Neural progenitor cell (in vitro differentiated cells): ENCODE measurements at regions not wholly inside any gene's neighbourhood (a gene's known extent, or its start where the extent isn't known, plus 50 kb on each side); places are given as distances from the start of the nearest gene placed in this dataset.

Experiments
- DNase-seq: peaks from one replicate; pipeline ENCODE4 v3.0.0-alpha.2; 2016; ENCODE audit warnings: low spot score
- H2AFZ ChIP-seq: fragments of 200-600 bp; sonication (generic); replicated peaks from 2 replicates; pipeline ENCODE4 v1.6.1; 2016; ENCODE audit warnings: antibody characterized with exemption
- H3F3A ChIP-seq: fragments of 200-600 bp; sonication (generic); 2 replicates; pipeline ENCODE4 v1.6.1; 2016; ENCODE audit warnings: antibody characterized with exemption, low read depth
- H3K27ac ChIP-seq: fragments of 200-600 bp; sonication (generic); 2 replicates; pipeline ENCODE4 v1.5.1; 2016; ENCODE audit warnings: mild to moderate bottlenecking
- H3K27me3 ChIP-seq: fragments of 200-600 bp; sonication (generic); 2 replicates; pipeline ENCODE4 v1.6.1; 2016; ENCODE audit warnings: mild to moderate bottlenecking, moderate library complexity
- H3K36me3 ChIP-seq: fragments of 200-600 bp; sonication (generic); 2 replicates; pipeline ENCODE4 v1.5.1; 2016
- H3K4me1 ChIP-seq: fragments of 200-600 bp; sonication (generic); 2 replicates; pipeline ENCODE4 v1.6.1; 2016; ENCODE audit warnings: mixed run types
- H3K4me2 ChIP-seq: fragments of 200-600 bp; sonication (generic); 2 replicates; pipeline ENCODE4 v1.6.1; 2016
- H3K4me3 ChIP-seq: fragments of 200-600 bp; sonication (generic); 2 replicates; pipeline ENCODE4 v1.5.1; 2016
- H3K79me2 ChIP-seq: fragments of 200-600 bp; sonication (generic); 2 replicates; pipeline ENCODE4 v1.6.1; 2016; ENCODE audit warnings: low read depth
- H3K9ac ChIP-seq: fragments of 200-600 bp; sonication (generic); 2 replicates; pipeline ENCODE4 v1.6.1; 2016
- H3K9me3 ChIP-seq: fragments of 200-600 bp; sonication (generic); 2 replicates; pipeline ENCODE4 v1.5.1; 2016; ENCODE audit warnings: low read depth
- H4K20me1 ChIP-seq: fragments of 200-600 bp; sonication (generic); 2 replicates; pipeline ENCODE4 v1.6.1; 2016; ENCODE audit warnings: low read depth
- H3K27ac Mint-ChIP-seq: 3 replicates; pipeline ENCODE4 v1.8.0; 2021; ENCODE audit warnings: mixed read lengths
- H3K27me3 Mint-ChIP-seq: 2 replicates; pipeline ENCODE4 v1.8.0; 2022; ENCODE audit warnings: low read depth, mild to moderate bottlenecking, inconsistent platforms, moderate library complexity, mixed read lengths; ENCODE audit not compliant: insufficient read depth
- H3K36me3 Mint-ChIP-seq: 3 replicates; pipeline ENCODE4 v1.8.0; 2021; ENCODE audit warnings: mixed read lengths
- H3K4me1 Mint-ChIP-seq: 3 replicates; pipeline ENCODE4 v1.8.0; 2021; ENCODE audit warnings: mixed read lengths
- H3K4me3 Mint-ChIP-seq: 3 replicates; pipeline ENCODE4 v1.8.0; 2021; ENCODE audit warnings: mild to moderate bottlenecking, moderate library complexity, mixed read lengths
- H3K9me3 Mint-ChIP-seq: 3 replicates; pipeline ENCODE4 v1.8.0; 2020; ENCODE audit warnings: mixed read lengths
- CTCF ChIP-seq: fragments of 200-600 bp; sonication (generic); IDR thresholded peaks from 2 replicates; pipeline ENCODE4 v1.5.1; 2017; ENCODE audit warnings: antibody characterized with exemption, mild to moderate bottlenecking
- EZH2 ChIP-seq: fragments of 200-600 bp; sonication (generic); IDR thresholded peaks from 2 replicates; pipeline ENCODE4 v1.6.1; 2017; ENCODE audit warnings: antibody characterized with exemption, mild to moderate bottlenecking, moderate library complexity
- EZH2phosphoT487 ChIP-seq: fragments of 200-600 bp; sonication (generic); IDR thresholded peaks from 2 replicates; pipeline ENCODE4 v1.6.1; 2017; ENCODE audit warnings: antibody characterized with exemption

GRCh38 chr16:9191274-9191850 lies 99.9 kb downstream of the HAPSTR1 start:
- Histone ChIP-seq H3K4me1 (no peaks in the 10 kb centered on the region), H3K4me2 (no peak overlapping the region), H3K27me3 (no peaks in the 10 kb centered on the region), H3K27ac (no peak overlapping the region), H3K9ac (no peak overlapping the region), H3F3A (no peaks in the 10 kb centered on the region), H2AFZ (no peak overlapping the region), H3K36me3 (no peaks in the 10 kb centered on the region), H3K9me3 (no peaks in the 10 kb centered on the region), H4K20me1 (no peaks in the 10 kb centered on the region), H3K4me3 (no peak overlapping the region), H3K79me2 (no peaks in the 10 kb centered on the region)
- Mint-ChIP-seq H3K4me1 (no peaks in the 10 kb centered on the region), H3K27me3 (no peaks in the 10 kb centered on the region), H3K9me3 (no peaks in the 10 kb centered on the region), H3K4me3 (no peak overlapping the region), H3K27ac (no peak overlapping the region), H3K36me3 (no peaks in the 10 kb centered on the region)
- TF ChIP-seq EZH2phosphoT487 (no peak), CTCF (no peak), EZH2 (no peak)
- no peak for DNase-seq

- no peak overlapping the region for H3K9ac ChIP-seq
- no peak overlapping the region for H3K4me3 Mint-ChIP-seq
- H3K4me2 ChIP-seq = no peak overlapping the region
- H3K27ac Mint-ChIP-seq = no peak overlapping the region
- no peaks in the 10 kb centered on the region for H4K20me1 ChIP-seq
- no peaks in the 10 kb centered on the region for H3K27me3 Mint-ChIP-seq
- H3K27me3 ChIP-seq = no peaks in the 10 kb centered on the region
- no peaks in the 10 kb centered on the region for H3K36me3 Mint-ChIP-seq
- H3F3A ChIP-seq = no peaks in the 10 kb centered on the region
- no peaks in the 10 kb centered on the region for H3K9me3 ChIP-seq
- TF ChIP-seq EZH2phosphoT487 = no peak
- no peak for TF ChIP-seq EZH2
- TF ChIP-seq CTCF = no peak
- no peaks in the 10 kb centered on the region for H3K4me1 Mint-ChIP-seq
- DNase-seq = no peak
- no peaks in the 10 kb centered on the region for H3K36me3 ChIP-seq
- H3K4me1 ChIP-seq = no peaks in the 10 kb centered on the region
- no peak overlapping the region for H3K27ac ChIP-seq
- H3K4me3 ChIP-seq = no peak overlapping the region
- no peak overlapping the region for H2AFZ ChIP-seq
- no peaks in the 10 kb centered on the region for H3K9me3 Mint-ChIP-seq
- H3K79me2 ChIP-seq = no peaks in the 10 kb centered on the region
Observed at GRCh38 chr16:9192746-9193145, 101.3 kb downstream of the HAPSTR1 start.

GRCh38 chr16:9195287-9195686 lies 103.8 kb downstream of the HAPSTR1 start:
- Mint-ChIP-seq H3K9me3 (no peaks in the 10 kb centered on the region), H3K27ac (no peak overlapping the region), H3K4me3 (no peak overlapping the region), H3K36me3 (no peaks in the 10 kb centered on the region), H3K27me3 (no peaks in the 10 kb centered on the region), H3K4me1 (no peaks in the 10 kb centered on the region)
- H2AFZ ChIP-seq = no peak overlapping the region
- H3K9me3 ChIP-seq = no peaks in the 10 kb centered on the region
- TF ChIP-seq EZH2 (no peak), CTCF (no peak), EZH2phosphoT487 (no peak)
- no peak overlapping the region for H3K4me2 ChIP-seq
- H3K36me3 ChIP-seq = no peaks in the 10 kb centered on the region
- H3F3A ChIP-seq = peaks cover 2% of the 10 kb centered on the region
- no peaks in the 10 kb centered on the region for H3K27me3 ChIP-seq
- DNase-seq = no peak
- H3K79me2 ChIP-seq = no peaks in the 10 kb centered on the region
- no peaks in the 10 kb centered on the region for H4K20me1 ChIP-seq
- H3K4me3 ChIP-seq = no peak overlapping the region
- H3K4me1 ChIP-seq = no peaks in the 10 kb centered on the region
- no peak overlapping the region for H3K9ac ChIP-seq
- H3K27ac ChIP-seq = no peak overlapping the region
